ENCODE measurements at regions not wholly inside any gene's neighbourhood (a gene's known extent, or its start where the extent isn't known, plus 50 kb on each side); places are given as distances from the start of the nearest gene placed in this dataset.

DNA sequence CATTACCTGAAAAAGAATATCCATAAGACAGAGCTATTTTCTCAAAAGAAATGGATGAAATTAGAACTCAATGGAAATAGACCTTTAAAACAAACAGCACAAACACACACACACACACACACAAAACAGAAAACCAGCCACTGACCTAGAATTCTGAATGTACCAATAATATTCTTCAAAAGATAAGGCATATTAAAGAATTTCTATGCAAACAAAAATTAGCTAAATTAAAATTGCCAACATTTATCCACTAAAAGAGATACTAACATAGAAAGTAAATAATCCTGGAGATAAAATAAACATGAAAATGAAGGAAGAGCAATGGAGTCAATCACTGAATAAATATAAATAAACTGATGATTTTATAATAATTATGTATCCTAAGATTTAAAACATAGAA is 431.2 kb downstream of the SH2D4B start:
- TF ChIP-seq, protein P1, sequence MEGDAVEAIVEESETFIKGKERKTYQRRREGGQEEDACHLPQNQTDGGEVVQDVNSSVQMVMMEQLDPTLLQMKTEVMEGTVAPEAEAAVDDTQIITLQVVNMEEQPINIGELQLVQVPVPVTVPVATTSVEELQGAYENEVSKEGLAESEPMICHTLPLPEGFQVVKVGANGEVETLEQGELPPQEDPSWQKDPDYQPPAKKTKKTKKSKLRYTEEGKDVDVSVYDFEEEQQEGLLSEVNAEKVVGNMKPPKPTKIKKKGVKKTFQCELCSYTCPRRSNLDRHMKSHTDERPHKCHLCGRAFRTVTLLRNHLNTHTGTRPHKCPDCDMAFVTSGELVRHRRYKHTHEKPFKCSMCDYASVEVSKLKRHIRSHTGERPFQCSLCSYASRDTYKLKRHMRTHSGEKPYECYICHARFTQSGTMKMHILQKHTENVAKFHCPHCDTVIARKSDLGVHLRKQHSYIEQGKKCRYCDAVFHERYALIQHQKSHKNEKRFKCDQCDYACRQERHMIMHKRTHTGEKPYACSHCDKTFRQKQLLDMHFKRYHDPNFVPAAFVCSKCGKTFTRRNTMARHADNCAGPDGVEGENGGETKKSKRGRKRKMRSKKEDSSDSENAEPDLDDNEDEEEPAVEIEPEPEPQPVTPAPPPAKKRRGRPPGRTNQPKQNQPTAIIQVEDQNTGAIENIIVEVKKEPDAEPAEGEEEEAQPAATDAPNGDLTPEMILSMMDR (conservative IDR thresholded peaks at IDR 0.05 in 1 of 2, IDR thresholded peaks at IDR 0.05 in 1 of 2; ENCODE audit: low read depth in 1 of 2, low read length in 2 of 2): no peak
- no peak for TF ChIP-seq EZH2 (IDR thresholded peaks at IDR 0.05; ENCODE audit: low read length, missing control alignments)

All from fibroblast of lung (primary cell).